Endodermal cell (in vitro differentiated cells): ENCODE measurements at regions not wholly inside any gene's neighbourhood (a gene's known extent, or its start where the extent isn't known, plus 50 kb on each side); places are given as distances from the start of the nearest gene placed in this dataset.

Experiments used
- DNase-seq: peaks from one replicate; pipeline ENCODE4 v3.0.0-alpha.2; 2017
- H3K27ac ChIP-seq: 2 replicates; pipeline ENCODE4 v1.5.1; 2013; ENCODE audit warnings: mild to moderate bottlenecking, low read depth, low read length, moderate library complexity
- H3K27me3 ChIP-seq: 2 replicates; pipeline ENCODE4 v1.6.1; 2013; ENCODE audit warnings: mild to moderate bottlenecking, low read length, moderate library complexity; ENCODE audit not compliant: insufficient read depth, control insufficient read depth, poor library complexity, severe bottlenecking
- H3K36me3 ChIP-seq: 2 replicates; pipeline ENCODE4 v1.7.0; 2013; ENCODE audit warnings: mild to moderate bottlenecking, low read length, moderate library complexity; ENCODE audit not compliant: control insufficient read depth, insufficient read depth
- H3K4me1 ChIP-seq: one replicate; pipeline ENCODE4 v1.7.0; 2013; ENCODE audit warnings: low read length; ENCODE audit not compliant: control insufficient read depth, insufficient read depth
- H3K4me3 ChIP-seq: 2 replicates; pipeline ENCODE4 v1.5.1; 2013; ENCODE audit warnings: mild to moderate bottlenecking, low read length, moderate library complexity
- H3K9ac ChIP-seq: 2 replicates; pipeline ENCODE4 v1.6.1; 2013; ENCODE audit warnings: mild to moderate bottlenecking, low read length, moderate library complexity; ENCODE audit not compliant: poor library complexity, severe bottlenecking; ENCODE audit errors: extremely low read depth
- H3K9me3 ChIP-seq: 2 replicates; pipeline ENCODE4 v1.6.1; 2013; ENCODE audit warnings: mild to moderate bottlenecking, low read length, moderate library complexity; ENCODE audit not compliant: control insufficient read depth
- H3K27ac Mint-ChIP-seq: 2 replicates; pipeline ENCODE4 v1.8.0; 2020; ENCODE audit warnings: mixed read lengths
- H3K27me3 Mint-ChIP-seq: 2 replicates; pipeline ENCODE4 v1.8.0; 2021; ENCODE audit warnings: mild to moderate bottlenecking, mixed read lengths; ENCODE audit not compliant: insufficient read depth
- H3K36me3 Mint-ChIP-seq: 2 replicates; pipeline ENCODE4 v1.8.0; 2020; ENCODE audit warnings: low read depth, mixed read lengths
- H3K4me1 Mint-ChIP-seq: 2 replicates; pipeline ENCODE4 v1.8.0; 2020; ENCODE audit warnings: mixed read lengths
- H3K4me3 Mint-ChIP-seq: 2 replicates; pipeline ENCODE4 v1.8.0; 2020; ENCODE audit warnings: mild to moderate bottlenecking, moderate library complexity, mixed read lengths
- H3K9me3 Mint-ChIP-seq: 2 replicates; pipeline ENCODE4 v1.8.0; 2020; ENCODE audit warnings: mild to moderate bottlenecking, mixed read lengths
- WGBS, 2 experiments: methylation state at CpG; one replicate each; pipeline versions ENCODE4 v1.1.5 to v1.1.7; 2013; ENCODE audit warnings: missing lambda C conversion rate in 2 of 2, mixed read lengths in 1 of 2; ENCODE audit not compliant: insufficient coverage in 1 of 2, insufficient read length in 1 of 2; 5-methylcytosine and 5-hydroxymethylcytosine counted together
- TF ChIP-seq, protein P1 (sequence below): fragments of 200-600 bp; sonication (generic); conservative IDR thresholded peaks from 2 replicates; pipeline ENCODE4 v1.5.0; 2021; ENCODE audit warnings: antibody characterized with exemption, mild to moderate bottlenecking

DNA sequence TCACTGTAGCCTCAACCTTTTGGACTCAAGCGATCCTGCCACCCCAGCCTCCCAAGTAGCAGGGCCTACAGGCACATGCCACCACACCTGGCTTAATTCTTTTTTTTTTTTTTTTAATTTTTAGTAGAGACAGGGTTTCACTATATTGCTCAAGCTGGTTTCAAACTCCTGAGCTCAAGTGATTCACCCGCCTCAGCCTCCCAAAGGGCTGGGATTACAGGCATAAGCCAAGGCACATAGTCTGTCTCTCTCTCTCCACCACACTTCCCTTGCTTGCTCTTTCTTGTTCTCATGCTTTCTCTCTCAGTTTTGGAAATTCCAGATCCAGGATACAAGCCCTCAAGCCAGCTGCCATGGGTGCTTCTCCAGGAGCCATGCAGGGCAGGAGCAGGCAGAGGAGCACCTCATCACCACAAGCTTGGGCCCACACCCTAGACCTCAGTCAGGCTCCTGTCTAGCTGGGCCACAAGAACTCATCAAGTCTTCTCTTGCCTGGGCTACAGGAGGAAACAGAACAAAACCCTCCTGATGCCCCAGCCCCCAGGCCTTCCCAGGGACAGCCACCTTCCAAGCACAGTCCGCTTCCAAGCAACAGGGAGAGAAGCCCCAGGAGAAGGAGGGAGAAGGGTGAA is 145.3 kb upstream of the LPP start:
- Histone ChIP-seq H3K27me3 (no peaks in the 10 kb centered on the region), H3K9ac (no peak overlapping the region), H3K27ac (no peak overlapping the region), H3K4me3 (no peak overlapping the region), H3K9me3 (peaks cover 12% of the 10 kb centered on the region), H3K4me1 (peaks cover 3% of the 10 kb centered on the region), H3K36me3 (no peaks in the 10 kb centered on the region)
- Mint-ChIP-seq H3K9me3 (peaks cover 18% of the 10 kb centered on the region), H3K27ac (no peak overlapping the region), H3K4me3 (no peak overlapping the region), H3K4me1 (peaks cover 11% of the 10 kb centered on the region), H3K36me3 (no peaks in the 10 kb centered on the region), H3K27me3 (peaks cover 3% of the 10 kb centered on the region)
- WGBS, 2 experiments = 97 to 100% methylated on average over 1 to 3 of the region's 3 CpGs
- TF ChIP-seq, protein P1, sequence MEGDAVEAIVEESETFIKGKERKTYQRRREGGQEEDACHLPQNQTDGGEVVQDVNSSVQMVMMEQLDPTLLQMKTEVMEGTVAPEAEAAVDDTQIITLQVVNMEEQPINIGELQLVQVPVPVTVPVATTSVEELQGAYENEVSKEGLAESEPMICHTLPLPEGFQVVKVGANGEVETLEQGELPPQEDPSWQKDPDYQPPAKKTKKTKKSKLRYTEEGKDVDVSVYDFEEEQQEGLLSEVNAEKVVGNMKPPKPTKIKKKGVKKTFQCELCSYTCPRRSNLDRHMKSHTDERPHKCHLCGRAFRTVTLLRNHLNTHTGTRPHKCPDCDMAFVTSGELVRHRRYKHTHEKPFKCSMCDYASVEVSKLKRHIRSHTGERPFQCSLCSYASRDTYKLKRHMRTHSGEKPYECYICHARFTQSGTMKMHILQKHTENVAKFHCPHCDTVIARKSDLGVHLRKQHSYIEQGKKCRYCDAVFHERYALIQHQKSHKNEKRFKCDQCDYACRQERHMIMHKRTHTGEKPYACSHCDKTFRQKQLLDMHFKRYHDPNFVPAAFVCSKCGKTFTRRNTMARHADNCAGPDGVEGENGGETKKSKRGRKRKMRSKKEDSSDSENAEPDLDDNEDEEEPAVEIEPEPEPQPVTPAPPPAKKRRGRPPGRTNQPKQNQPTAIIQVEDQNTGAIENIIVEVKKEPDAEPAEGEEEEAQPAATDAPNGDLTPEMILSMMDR = no peak
- no peak for DNase-seq

DNA sequence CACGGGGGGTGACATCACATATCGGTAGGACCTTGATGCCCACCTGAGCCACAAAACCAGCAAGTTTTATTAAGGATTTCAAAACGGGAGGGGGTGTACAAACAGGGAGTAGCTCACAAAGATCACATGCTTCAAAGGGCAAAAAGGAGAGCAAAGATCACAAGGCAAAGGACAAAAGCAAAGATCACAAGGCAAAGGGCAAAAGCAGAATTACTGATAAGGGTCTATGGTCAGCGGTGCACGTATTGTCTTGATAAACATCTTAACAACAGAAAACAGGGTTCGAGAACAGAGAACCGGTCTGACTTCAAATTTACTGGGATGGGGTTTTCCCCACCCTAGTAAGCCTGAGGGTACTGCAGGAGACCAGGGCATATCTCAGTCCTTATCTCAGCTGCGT is 143.5 kb upstream of the LPP start:
- H3K4me3 Mint-ChIP-seq = no peak overlapping the region
- H3K4me3 ChIP-seq = no peak overlapping the region
- no peak overlapping the region for H3K9ac ChIP-seq
- no peaks in the 10 kb centered on the region for H3K4me1 Mint-ChIP-seq
- H3K4me1 ChIP-seq = no peaks in the 10 kb centered on the region
- peaks cover 12% of the 10 kb centered on the region for H3K9me3 ChIP-seq
- peaks cover 3% of the 10 kb centered on the region for H3K27me3 Mint-ChIP-seq
- DNase-seq = no peak
- peaks cover 18% of the 10 kb centered on the region for H3K9me3 Mint-ChIP-seq
- H3K27me3 ChIP-seq = no peaks in the 10 kb centered on the region
- no peak overlapping the region for H3K27ac ChIP-seq
- 74 to 83% methylated on average over 8 of the region's 8 CpGs for WGBS, 2 experiments
- H3K36me3 Mint-ChIP-seq = no peaks in the 10 kb centered on the region
- H3K27ac Mint-ChIP-seq = no peak overlapping the region
- no peaks in the 10 kb centered on the region for H3K36me3 ChIP-seq
- TF ChIP-seq, protein P1 = no peak

DNA sequence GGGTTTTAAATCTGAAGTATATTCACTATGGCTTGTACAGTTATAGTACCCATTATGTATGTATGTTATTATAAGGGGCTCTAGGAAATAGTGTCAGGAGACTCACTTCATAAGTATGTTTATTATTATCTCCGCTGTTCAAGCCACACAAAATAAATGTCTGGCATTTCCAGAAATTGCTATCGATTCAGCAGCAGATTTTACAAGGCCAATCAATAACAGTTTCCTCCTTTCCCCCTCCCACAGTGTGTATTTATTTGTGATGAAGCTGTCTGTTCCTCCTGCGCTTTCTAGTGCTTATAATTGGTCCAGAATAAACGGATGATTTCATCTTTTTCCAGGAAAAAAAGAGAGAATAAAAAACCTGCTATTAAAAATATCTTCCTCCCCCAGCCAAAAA is 134.2 kb upstream of the LPP start:
- Histone ChIP-seq H3K36me3 (no peaks in the 10 kb centered on the region), H3K4me3 (no peak overlapping the region), H3K27ac (no peak overlapping the region), H3K9me3 (no peaks in the 10 kb centered on the region), H3K4me1 (no peaks in the 10 kb centered on the region), H3K27me3 (peaks cover 7% of the 10 kb centered on the region), H3K9ac (no peak overlapping the region)
- peaks cover 11% of the 10 kb centered on the region for H3K27me3 Mint-ChIP-seq
- no peak overlapping the region for H3K4me3 Mint-ChIP-seq
- 84% methylated on average over 2 of the region's 4 CpGs; no CpG with 5 or more reads in 1 of the 2 experiments for WGBS, 2 experiments
- DNase-seq = no peak
- TF ChIP-seq, protein P1 = no peak
- H3K27ac Mint-ChIP-seq = no peak overlapping the region
- no peaks in the 10 kb centered on the region for H3K9me3 Mint-ChIP-seq
- no peaks in the 10 kb centered on the region for H3K36me3 Mint-ChIP-seq
- H3K4me1 Mint-ChIP-seq = no peaks in the 10 kb centered on the region
